Keratinocyte (primary cell): ENCODE measurements at regions not wholly inside any gene's neighbourhood (a gene's known extent, or its start where the extent isn't known, plus 50 kb on each side); places are given as distances from the start of the nearest gene placed in this dataset.

Source experiments
- DNase-seq: peaks from one replicate; pipeline ENCODE4 v3.0.0-alpha.2; 2011; ENCODE audit warnings: low read depth, missing footprints, low spot score
- FAIRE-seq: peaks from 2 replicates; lab custom pipeline; 2011; peaks lifted over from hg19 to GRCh38; lab: Jason Lieb, UNC
- H2AFZ ChIP-seq: 2 replicates; pipeline ENCODE4 v1.6.0; 2012; ENCODE audit warnings: low read length, control low read depth, inconsistent platforms; ENCODE audit not compliant: control insufficient read depth
- H3K27ac ChIP-seq: 2 replicates; pipeline ENCODE4 v1.5.1; 2011; ENCODE audit warnings: low read length; ENCODE audit not compliant: control insufficient read depth, insufficient read depth
- H3K27me3 ChIP-seq: 3 replicates; pipeline ENCODE4 v1.6.0; 2011; ENCODE audit warnings: low read length; ENCODE audit not compliant: control insufficient read depth, insufficient read depth; ENCODE audit errors: extremely low read depth
- H3K36me3 ChIP-seq, 2 experiments: 2 replicates in 1 of 2; 3 replicates in 1 of 2; pipeline ENCODE4 v1.5.1; 2011; ENCODE audit warnings: low read length in 2 of 2, mild to moderate bottlenecking in 1 of 2; ENCODE audit not compliant: control insufficient read depth in 2 of 2, insufficient read depth in 2 of 2; ENCODE audit errors: extremely low read depth in 1 of 2
- H3K4me1 ChIP-seq: 3 replicates; pipeline ENCODE4 v1.5.1; 2011; ENCODE audit warnings: low read length; ENCODE audit not compliant: control insufficient read depth, insufficient read depth; ENCODE audit errors: extremely low read depth
- H3K4me2 ChIP-seq: 3 replicates; pipeline ENCODE4 v1.6.0; 2011; ENCODE audit warnings: low read depth, low read length; ENCODE audit not compliant: control insufficient read depth, insufficient read depth; ENCODE audit errors: extremely low read depth
- H3K4me3 ChIP-seq, 3 experiments: fragments of 200-600 bp in 1 of 3; sonication (generic) in 1 of 3; 2 replicates in 2 of 3; 3 replicates in 1 of 3; pipeline ENCODE4 v1.5.1; 2011 to 2016; ENCODE audit warnings: low read length in 3 of 3, mild to moderate bottlenecking in 3 of 3, control low read depth in 2 of 3, inconsistent platforms in 1 of 3, low read depth in 1 of 3, mixed read lengths in 1 of 3, mixed run types in 1 of 3, moderate library complexity in 1 of 3; ENCODE audit not compliant: control insufficient read depth in 2 of 3, insufficient read depth in 2 of 3; ENCODE audit errors: extremely low read depth in 1 of 3
- H3K79me2 ChIP-seq: 2 replicates; pipeline ENCODE4 v1.6.0; 2012; ENCODE audit warnings: low read length; ENCODE audit not compliant: control insufficient read depth, insufficient read depth
- H3K9ac ChIP-seq: 3 replicates; pipeline ENCODE4 v1.6.0; 2011; ENCODE audit warnings: low read length; ENCODE audit not compliant: control insufficient read depth, insufficient read depth; ENCODE audit errors: extremely low read depth
- H3K9me1 ChIP-seq: 3 replicates; pipeline ENCODE4 v1.6.0; 2011; ENCODE audit warnings: low read length; ENCODE audit not compliant: control insufficient read depth, insufficient read depth; ENCODE audit errors: extremely low read depth
- H3K9me3 ChIP-seq: 2 replicates; pipeline ENCODE4 v1.5.1; 2012; ENCODE audit warnings: low read depth, low read length; ENCODE audit not compliant: control insufficient read depth
- H4K20me1 ChIP-seq: 3 replicates; pipeline ENCODE4 v1.6.0; 2011; ENCODE audit warnings: low read length; ENCODE audit not compliant: control insufficient read depth, insufficient read depth; ENCODE audit errors: extremely low read depth
- EZH2 ChIP-seq: IDR thresholded peaks from one replicate; pipeline ENCODE4 v1.6.1; 2012; ENCODE audit warnings: inconsistent platforms, mild to moderate bottlenecking, low read length, moderate library complexity
- dilution Hi-C: fragments of 300-500 bp; cut with MboI; formaldehyde crosslinking; loops from one replicate; pipeline ENCODE4 v1.7.0; 2020; ENCODE audit warnings: low sequenced_read_pairs; ENCODE audit not compliant: extremely low pct_ligation_motif_present
- TF ChIP-seq, protein P1 (sequence below), 3 experiments: IDR thresholded peaks in 1 of 3; conservative IDR thresholded peaks in 1 of 3; optimal IDR thresholded peaks in 1 of 3; 2 replicates in 2 of 3; 3 replicates in 1 of 3; pipeline versions ENCODE3 to v1.5.1; 2011; ENCODE audit warnings: low read length in 3 of 3, mild to moderate bottlenecking in 3 of 3, moderate library complexity in 2 of 3, control low read depth in 1 of 3, inconsistent platforms in 1 of 3; ENCODE audit not compliant: insufficient read depth in 2 of 3; ENCODE audit errors: extremely low read depth in 1 of 3

DNA sequence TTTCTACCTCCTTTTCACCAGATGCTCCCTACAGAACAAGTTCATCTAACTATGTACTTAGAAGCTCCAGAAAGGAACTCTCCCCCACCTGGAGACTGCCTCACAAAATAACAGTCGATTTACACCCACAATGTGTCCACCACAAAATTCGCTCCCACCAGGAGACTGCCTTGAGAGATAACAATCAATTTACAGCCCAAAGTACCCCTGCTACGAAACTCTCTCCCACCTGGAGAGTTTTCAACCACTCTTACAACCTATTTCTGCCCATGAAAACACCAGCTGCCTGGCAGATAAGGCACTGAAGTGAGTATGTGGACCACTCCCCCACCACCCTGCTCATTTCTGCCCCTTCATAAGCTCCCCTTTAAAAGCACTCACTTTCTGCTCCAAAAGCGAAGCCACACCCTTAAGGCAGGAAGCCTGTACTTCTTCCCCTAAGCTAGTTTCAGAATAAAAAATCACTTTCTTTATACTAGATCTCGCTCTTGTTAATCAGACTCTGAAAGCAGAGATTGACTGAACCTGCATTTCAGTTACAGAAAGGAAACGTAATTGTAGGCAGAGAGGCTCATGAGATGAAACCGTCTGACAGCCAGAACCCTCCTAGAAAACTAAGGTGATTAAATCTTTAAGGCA, 94.4 kb upstream of the RBBP8 start:
- DNase-seq (no peak), FAIRE-seq (peak; percentile 43)
- TF ChIP-seq, protein P1, sequence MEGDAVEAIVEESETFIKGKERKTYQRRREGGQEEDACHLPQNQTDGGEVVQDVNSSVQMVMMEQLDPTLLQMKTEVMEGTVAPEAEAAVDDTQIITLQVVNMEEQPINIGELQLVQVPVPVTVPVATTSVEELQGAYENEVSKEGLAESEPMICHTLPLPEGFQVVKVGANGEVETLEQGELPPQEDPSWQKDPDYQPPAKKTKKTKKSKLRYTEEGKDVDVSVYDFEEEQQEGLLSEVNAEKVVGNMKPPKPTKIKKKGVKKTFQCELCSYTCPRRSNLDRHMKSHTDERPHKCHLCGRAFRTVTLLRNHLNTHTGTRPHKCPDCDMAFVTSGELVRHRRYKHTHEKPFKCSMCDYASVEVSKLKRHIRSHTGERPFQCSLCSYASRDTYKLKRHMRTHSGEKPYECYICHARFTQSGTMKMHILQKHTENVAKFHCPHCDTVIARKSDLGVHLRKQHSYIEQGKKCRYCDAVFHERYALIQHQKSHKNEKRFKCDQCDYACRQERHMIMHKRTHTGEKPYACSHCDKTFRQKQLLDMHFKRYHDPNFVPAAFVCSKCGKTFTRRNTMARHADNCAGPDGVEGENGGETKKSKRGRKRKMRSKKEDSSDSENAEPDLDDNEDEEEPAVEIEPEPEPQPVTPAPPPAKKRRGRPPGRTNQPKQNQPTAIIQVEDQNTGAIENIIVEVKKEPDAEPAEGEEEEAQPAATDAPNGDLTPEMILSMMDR (optimal IDR thresholded peaks at IDR 0.05 in 1 of 3, IDR thresholded peaks at IDR 0.05 in 1 of 3, conservative IDR thresholded peaks at IDR 0.05 in 1 of 3; ENCODE audit: extremely low read depth in 1 of 3, insufficient read depth in 2 of 3, low read length in 3 of 3), result no peak
- TF ChIP-seq EZH2, result no peak
- peaks cover 40% of the 10 kb centered on the region for H3K4me1 ChIP-seq
- peak overlapping the region; percentile 59 for H3K27ac ChIP-seq
- H3K4me3 ChIP-seq, result peak overlapping the region in 2 of 3 experiments; percentile 30 to 43
- peak overlapping the region; percentile 48 for H3K9ac ChIP-seq
- H4K20me1 ChIP-seq, result no peaks in the 10 kb centered on the region
- dilution Hi-C loops, result no loop called here
- H3K9me3 ChIP-seq, result no peaks in the 10 kb centered on the region
- H2AFZ ChIP-seq, result peak overlapping the region; percentile 84
- H3K27me3 ChIP-seq, result no peaks in the 10 kb centered on the region
- H3K4me2 ChIP-seq, result peak overlapping the region; percentile 77
- no peaks in the 10 kb centered on the region for H3K9me1 ChIP-seq
- no peaks in the 10 kb centered on the region for H3K36me3 ChIP-seq
- H3K79me2 ChIP-seq, result no peaks in the 10 kb centered on the region

DNA sequence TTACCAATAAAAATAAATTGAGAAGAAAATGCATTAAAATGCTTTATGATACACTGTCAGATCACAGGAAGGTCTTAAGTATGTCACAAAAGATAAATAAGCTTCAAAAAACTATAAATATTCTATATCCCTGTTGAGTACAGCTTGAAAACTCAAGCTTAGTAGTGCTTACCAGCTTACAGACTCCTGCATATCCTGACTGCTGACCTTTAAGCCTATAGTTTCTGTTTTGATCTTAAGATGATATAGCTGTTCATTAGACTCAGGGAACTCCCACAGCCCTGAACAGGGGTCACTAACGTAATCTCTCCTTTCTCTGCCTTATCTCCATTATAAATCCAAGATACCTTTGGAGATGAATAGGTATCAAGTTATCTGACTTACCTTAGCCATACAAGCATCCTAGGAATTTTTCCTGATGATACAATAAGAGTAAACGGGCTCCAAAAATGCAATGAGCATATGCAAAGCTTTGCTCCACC, 93.7 kb upstream of the RBBP8 start:
- Histone ChIP-seq H2AFZ (peak overlapping the region; percentile 84), H3K4me2 (peak overlapping the region; percentile 77), H4K20me1 (no peaks in the 10 kb centered on the region), H3K9me3 (no peaks in the 10 kb centered on the region), H3K27ac (peak overlapping the region; percentile 59), H3K27me3 (no peaks in the 10 kb centered on the region), H3K9ac (peak overlapping the region; percentile 48), H3K79me2 (no peaks in the 10 kb centered on the region), H3K9me1 (no peaks in the 10 kb centered on the region), H3K4me3 (peak overlapping the region in 1 of 3 experiments; percentile 30), H3K4me1 (peaks cover 46% of the 10 kb centered on the region), H3K36me3 (no peaks in the 10 kb centered on the region)
- FAIRE-seq (peak; percentile 59), DNase-seq (no peak)
- TF ChIP-seq, protein P1 (optimal IDR thresholded peaks at IDR 0.05 in 1 of 3, IDR thresholded peaks at IDR 0.05 in 1 of 3, conservative IDR thresholded peaks at IDR 0.05 in 1 of 3; ENCODE audit: extremely low read depth in 1 of 3, insufficient read depth in 2 of 3, low read length in 3 of 3), result no peak
- TF ChIP-seq EZH2, result no peak
- dilution Hi-C loops, result no loop called here
